ENCODE measurements at regions not wholly inside any gene's neighbourhood (a gene's known extent, or its start where the extent isn't known, plus 50 kb on each side); places are given as distances from the start of the nearest gene placed in this dataset.

GRCh38 chr7:34486371-34486770 is 171.6 kb upstream of the NPSR1 start:
- no peak for TF ChIP-seq POLR2A (IDR thresholded peaks at IDR 0.05; ENCODE audit: low read depth, low read length)
- no peak for TF ChIP-seq TAF1 (IDR thresholded peaks at IDR 0.05; ENCODE audit: low read depth, low read length)
